ENCODE measurements at regions not wholly inside any gene's neighbourhood (a gene's known extent, or its start where the extent isn't known, plus 50 kb on each side); places are given as distances from the start of the nearest gene placed in this dataset.

GRCh38 chr7:109003742-109004141, 434.1 kb downstream of the DNAJB9 start (continued):
- TF ChIP-seq ZBTB14 (CRISPR knock-in tag; IDR thresholded peaks at IDR 0.05) = no peak
- TF ChIP-seq ZBTB2 (CRISPR knock-in tag; IDR thresholded peaks at IDR 0.05; ENCODE audit: low read depth) = no peak
- TF ChIP-seq, protein P1, sequence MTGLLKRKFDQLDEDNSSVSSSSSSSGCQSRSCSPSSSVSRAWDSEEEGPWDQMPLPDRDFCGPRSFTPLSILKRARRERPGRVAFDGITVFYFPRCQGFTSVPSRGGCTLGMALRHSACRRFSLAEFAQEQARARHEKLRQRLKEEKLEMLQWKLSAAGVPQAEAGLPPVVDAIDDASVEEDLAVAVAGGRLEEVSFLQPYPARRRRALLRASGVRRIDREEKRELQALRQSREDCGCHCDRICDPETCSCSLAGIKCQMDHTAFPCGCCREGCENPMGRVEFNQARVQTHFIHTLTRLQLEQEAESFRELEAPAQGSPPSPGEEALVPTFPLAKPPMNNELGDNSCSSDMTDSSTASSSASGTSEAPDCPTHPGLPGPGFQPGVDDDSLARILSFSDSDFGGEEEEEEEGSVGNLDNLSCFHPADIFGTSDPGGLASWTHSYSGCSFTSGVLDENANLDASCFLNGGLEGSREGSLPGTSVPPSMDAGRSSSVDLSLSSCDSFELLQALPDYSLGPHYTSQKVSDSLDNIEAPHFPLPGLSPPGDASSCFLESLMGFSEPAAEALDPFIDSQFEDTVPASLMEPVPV (CRISPR knock-in tag; IDR thresholded peaks at IDR 0.05) = no peak
- TF ChIP-seq, protein P2, sequence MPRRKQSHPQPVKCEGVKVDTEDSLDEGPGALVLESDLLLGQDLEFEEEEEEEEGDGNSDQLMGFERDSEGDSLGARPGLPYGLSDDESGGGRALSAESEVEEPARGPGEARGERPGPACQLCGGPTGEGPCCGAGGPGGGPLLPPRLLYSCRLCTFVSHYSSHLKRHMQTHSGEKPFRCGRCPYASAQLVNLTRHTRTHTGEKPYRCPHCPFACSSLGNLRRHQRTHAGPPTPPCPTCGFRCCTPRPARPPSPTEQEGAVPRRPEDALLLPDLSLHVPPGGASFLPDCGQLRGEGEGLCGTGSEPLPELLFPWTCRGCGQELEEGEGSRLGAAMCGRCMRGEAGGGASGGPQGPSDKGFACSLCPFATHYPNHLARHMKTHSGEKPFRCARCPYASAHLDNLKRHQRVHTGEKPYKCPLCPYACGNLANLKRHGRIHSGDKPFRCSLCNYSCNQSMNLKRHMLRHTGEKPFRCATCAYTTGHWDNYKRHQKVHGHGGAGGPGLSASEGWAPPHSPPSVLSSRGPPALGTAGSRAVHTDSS (CRISPR knock-in tag; conservative IDR thresholded peaks at IDR 0.05) = no peak

- Histone ChIP-seq H3K4me3 (replicated peaks in 1 of 3; ENCODE audit: insufficient read depth in 1 of 3, low read depth in 2 of 3, low read length in 3 of 3) (no peak overlapping the region), H3K4me2 (ENCODE audit: low read depth, low read length) (no peak overlapping the region), H2AFZ (ENCODE audit: low read length) (no peak overlapping the region), H3K9ac (ENCODE audit: insufficient read depth, low read depth, low read length) (no peak overlapping the region), H3K27ac (ENCODE audit: extremely low read length, insufficient read depth, low read length) (no peak overlapping the region), H4K20me1 (ENCODE audit: insufficient read depth, low read length) (no peaks in the 10 kb centered on the region), H3K36me3 (replicated peaks in 1 of 2; ENCODE audit: control insufficient read depth in 1 of 2, insufficient read depth in 2 of 2, low read length in 2 of 2) (no peaks in the 10 kb centered on the region), H3K79me2 (ENCODE audit: insufficient read depth, low read length) (no peaks in the 10 kb centered on the region), H3K27me3 (ENCODE audit: control insufficient read depth in 1 of 2, insufficient read depth in 2 of 2, low read length in 2 of 2) (no peaks in the 10 kb centered on the region), H3K9me3 (ENCODE audit: low read length) (no peaks in the 10 kb centered on the region), H3K4me1 (ENCODE audit: insufficient read depth, low read length) (no peaks in the 10 kb centered on the region)
- WGBS (ENCODE audit: low lambda C conversion rate) = 9% methylated on average over 6 of the region's 6 CpGs
- intact Hi-C loops (cut with micrococcal nuclease; ENCODE audit: unreplicated experiment) (no loop called here), in situ Hi-C loops (cut with HindIII; ENCODE audit: extremely low pct_ligation_motif_present, low pct_unique_long_range_greater_than_20kb) (no loop called here)
- TF ChIP-seq ZNF10 (CRISPR knock-in tag; IDR thresholded peaks at IDR 0.05; ENCODE audit: borderline replicate concordance, low read depth) (no peak), MXD4 (CRISPR knock-in tag; IDR thresholded peaks at IDR 0.05) (no peak), HOXA9 (CRISPR knock-in tag; IDR thresholded peaks at IDR 0.05; ENCODE audit: borderline replicate concordance) (no peak), AHR (CRISPR knock-in tag; IDR thresholded peaks at IDR 0.05) (no peak), SIX4 (CRISPR knock-in tag; IDR thresholded peaks at IDR 0.05) (no peak), ZNF788 (CRISPR knock-in tag; IDR thresholded peaks at IDR 0.05; ENCODE audit: borderline replicate concordance) (no peak), ZNF790 (CRISPR knock-in tag; IDR thresholded peaks at IDR 0.05; ENCODE audit: borderline replicate concordance) (no peak), ZSCAN21 (CRISPR knock-in tag; IDR thresholded peaks at IDR 0.05; ENCODE audit: borderline replicate concordance) (no peak)
- CTCF ChIA-PET (ENCODE audit: low intra/inter-chr PET ratio, low total read pairs) = no interaction called here
- ATAC-seq (no peak), FAIRE-seq (no peak), DNase-seq (ENCODE audit: low spot score) (no peak)
- POLR2A ChIA-PET = no interaction called here
- no TSS peak for BruUV-seq (replicated peaks)
Measured at GRCh38 chr7:109009636-109010035, 440.0 kb downstream of the DNAJB9 start.
